LHCN-M2 (cell line): ENCODE measurements at regions not wholly inside any gene's neighbourhood (a gene's known extent, or its start where the extent isn't known, plus 50 kb on each side); places are given as distances from the start of the nearest gene placed in this dataset.
"Not testable (repeated sequence)": the region's sequence is repeated elsewhere in the genome, so short reads cannot be mapped to it uniquely, and the experiment has no call there.

ENCODE experiments used
- DNase-seq: peaks from one replicate; pipeline ENCODE4 v3.0.0-alpha.2; 2012; ENCODE audit warnings: low read depth

- peak; percentile 73 for DNase-seq
These were observed 225.4 kb downstream of the DKK1 start for GRCh38 chr10:52539463-52539862.

GRCh38 chr10:52540479-52540984, 226.5 kb downstream of the DKK1 start:
- no peak for DNase-seq

GRCh38 chr10:52541006-52541473, 227.0 kb downstream of the DKK1 start:
- DNase-seq, result peak; percentile 70

GRCh38 chr10:52542906-52543305, 228.8 kb downstream of the DKK1 start:
- peak; percentile 75 for DNase-seq

GRCh38 chr10:52551046-52551445, 221.5 kb downstream of the MBL2 start:
- DNase-seq, result no peak

- no peak for DNase-seq
These were observed 214.5 kb downstream of the MBL2 start for GRCh38 chr10:52558090-52558489.

- no peak for DNase-seq
These were observed 211.3 kb downstream of the MBL2 start for GRCh38 chr10:52561322-52561721.

GRCh38 chr10:52563360-52563759, 209.2 kb downstream of the MBL2 start:
- no peak for DNase-seq

GRCh38 chr10:52566471-52567246, 205.9 kb downstream of the MBL2 start:
- DNase-seq, result peak; percentile 78

- DNase-seq, result no peak
These were observed 205.4 kb downstream of the MBL2 start for GRCh38 chr10:52567247-52567580.

GRCh38 chr10:52568309-52568708, 204.3 kb downstream of the MBL2 start:
- peak; percentile 13 for DNase-seq

GRCh38 chr10:52570490-52570889, 202.1 kb downstream of the MBL2 start:
- DNase-seq, result no peak

- DNase-seq, result peak; percentile 15
These were observed 201.6 kb downstream of the MBL2 start for GRCh38 chr10:52571018-52571417.

- no peak for DNase-seq
These were observed 200.9 kb downstream of the MBL2 start for GRCh38 chr10:52571516-52572182.

GRCh38 chr10:52573347-52573746, 199.2 kb downstream of the MBL2 start:
- DNase-seq, result no peak

- no peak for DNase-seq
These were observed 197.9 kb downstream of the MBL2 start for GRCh38 chr10:52574697-52575096.

GRCh38 chr10:52577047-52577446, 195.5 kb downstream of the MBL2 start:
- no peak for DNase-seq

- peak; percentile 35 for DNase-seq
These were observed 193.6 kb downstream of the MBL2 start for GRCh38 chr10:52578871-52579405.

- DNase-seq, result not testable (repeated sequence)
These were observed 190.9 kb downstream of the MBL2 start for GRCh38 chr10:52581636-52582035.

GRCh38 chr10:52583336-52583735, 189.2 kb downstream of the MBL2 start:
- DNase-seq, result no peak

- no peak for DNase-seq
These were observed 185.9 kb downstream of the MBL2 start for GRCh38 chr10:52586710-52587109.

GRCh38 chr10:52597189-52597863, 175.3 kb downstream of the MBL2 start:
- DNase-seq, result no peak
